HG02759 (cell line): ENCODE measurements at regions not wholly inside any gene's neighbourhood (a gene's known extent, or its start where the extent isn't known, plus 50 kb on each side); places are given as distances from the start of the nearest gene placed in this dataset.
"Not testable (repeated sequence)": the region's sequence is repeated elsewhere in the genome, so short reads cannot be mapped to it uniquely, and the experiment has no call there.

Experiments
- ATAC-seq: cut with Tn5 transposase; IDR thresholded peaks from one replicate; pipeline ENCODE4 v1.9.1; 2021; ENCODE audit warnings: mild to moderate bottlenecking, moderate library complexity; ENCODE audit not compliant: unreplicated experiment

GRCh38 chr11:128172046-128172878 is 415.1 kb downstream of the ETS1 start:
- ATAC-seq: peak; percentile 81

GRCh38 chr11:128171506-128171905 is 415.9 kb downstream of the ETS1 start:
- no peak for ATAC-seq

GRCh38 chr11:128165572-128165971 is 421.8 kb downstream of the ETS1 start:
- no peak for ATAC-seq

- no peak for ATAC-seq
Measured at GRCh38 chr11:128164080-128164741, 423.1 kb downstream of the ETS1 start.

GRCh38 chr11:128161994-128162393 is 425.4 kb downstream of the ETS1 start:
- no peak for ATAC-seq

- no peak for ATAC-seq
Measured at GRCh38 chr11:128161436-128161835, 425.9 kb downstream of the ETS1 start.

- ATAC-seq: no peak
Measured at GRCh38 chr11:128158860-128159259, 428.5 kb downstream of the ETS1 start.

GRCh38 chr11:128157423-128158298 is 429.7 kb downstream of the ETS1 start:
- ATAC-seq: peak; percentile 91

GRCh38 chr11:128156486-128156885 is 430.9 kb downstream of the ETS1 start:
- no peak for ATAC-seq

- ATAC-seq: no peak
Measured at GRCh38 chr11:128155590-128155989, 431.8 kb downstream of the ETS1 start.

- ATAC-seq: no peak
Measured at GRCh38 chr11:128153697-128154048, 433.7 kb downstream of the ETS1 start.

- ATAC-seq: no peak
Measured at GRCh38 chr11:128152796-128153696, 434.3 kb downstream of the ETS1 start.

- no peak for ATAC-seq
Measured at GRCh38 chr11:128151780-128152179, 435.6 kb downstream of the ETS1 start.

GRCh38 chr11:128151338-128151737 is 436.0 kb downstream of the ETS1 start:
- ATAC-seq: no peak

- no peak for ATAC-seq
Measured at GRCh38 chr11:128148208-128148607, 439.1 kb downstream of the ETS1 start.

GRCh38 chr11:128146926-128147605 is 440.3 kb downstream of the ETS1 start:
- ATAC-seq: no peak

- not testable (repeated sequence) for ATAC-seq
Measured at GRCh38 chr11:128140293-128140692, 447.1 kb downstream of the ETS1 start.

GRCh38 chr11:128135451-128135850 is 451.9 kb downstream of the ETS1 start:
- ATAC-seq: no peak

- no peak for ATAC-seq
Measured at GRCh38 chr11:128133501-128133900, 453.9 kb downstream of the ETS1 start.

GRCh38 chr11:128130052-128130451 is 457.3 kb downstream of the ETS1 start:
- no peak for ATAC-seq
